Natural killer cell (primary cell): ENCODE measurements at regions not wholly inside any gene's neighbourhood (a gene's known extent, or its start where the extent isn't known, plus 50 kb on each side); places are given as distances from the start of the nearest gene placed in this dataset.

Experiments
- ATAC-seq, 3 donors: fragments of 150-1000 bp in 2 of 3; fragments of 200-7000 bp in 1 of 3; cut with Tn5 transposase; 1 replicate in 1 of 3; 2 replicates in 2 of 3; pipeline ENCODE4 v1.10.0; 2021; ENCODE audit warnings: mild to moderate bottlenecking in 2 of 3, moderate library complexity in 2 of 3
- DNase-seq, 2 donors: peaks; one replicate each; pipeline versions ENCODE4 v3.0.0 to v3.0.0-alpha.2; 2013 to 2021; ENCODE audit warnings: mixed read lengths in 1 of 2
- H3K27ac ChIP-seq: one replicate; pipeline ENCODE4 v1.5.1; 2013; ENCODE audit warnings: mild to moderate bottlenecking, low read length
- H3K27me3 ChIP-seq: one replicate; pipeline ENCODE4 v1.6.1; 2013; ENCODE audit warnings: low read length; ENCODE audit not compliant: control insufficient read depth, insufficient read depth
- H3K36me3 ChIP-seq: one replicate; pipeline ENCODE4 v1.6.1; 2013; ENCODE audit warnings: low read length; ENCODE audit not compliant: control insufficient read depth, insufficient read depth
- H3K4me1 ChIP-seq: one replicate; pipeline ENCODE4 v1.6.1; 2013; ENCODE audit warnings: low read length; ENCODE audit not compliant: control insufficient read depth, insufficient read depth
- H3K4me3 ChIP-seq: one replicate; pipeline ENCODE4 v1.5.1; 2013; ENCODE audit warnings: low read length
- H3K9me3 ChIP-seq: one replicate; pipeline ENCODE4 v1.6.1; 2013; ENCODE audit warnings: low read length; ENCODE audit not compliant: control insufficient read depth, insufficient read depth
- H3K27ac Mint-ChIP-seq, 2 donors: one replicate each; pipeline ENCODE4 v1.8.0; 2022; ENCODE audit warnings: mild to moderate bottlenecking in 2 of 2, mixed read lengths in 2 of 2, moderate library complexity in 1 of 2
- H3K27me3 Mint-ChIP-seq, 2 donors: one replicate each; pipeline ENCODE4 v1.8.0; 2022; ENCODE audit warnings: low read depth in 2 of 2, mixed read lengths in 2 of 2
- H3K36me3 Mint-ChIP-seq: one replicate; pipeline ENCODE4 v1.8.0; 2022; ENCODE audit warnings: mixed read lengths
- H3K4me1 Mint-ChIP-seq, 2 donors: one replicate each; pipeline ENCODE4 v1.8.0; 2022; ENCODE audit warnings: mixed read lengths in 2 of 2
- H3K4me3 Mint-ChIP-seq: one replicate; pipeline ENCODE4 v1.8.0; 2022; ENCODE audit warnings: mild to moderate bottlenecking, moderate library complexity, mixed read lengths
- H3K9me3 Mint-ChIP-seq, 2 donors: one replicate each; pipeline ENCODE4 v1.8.0; 2022; ENCODE audit warnings: mixed read lengths in 2 of 2
- CTCF ChIP-seq: fragments of 200-600 bp; IDR thresholded peaks from one replicate; pipeline ENCODE4 v1.8.0; 2022; ENCODE audit warnings: antibody characterized with exemption
- WGBS: methylation state at CpG from one replicate; pipeline ENCODE4 v1.1.7; 2013; ENCODE audit warnings: missing lambda C conversion rate; ENCODE audit not compliant: insufficient coverage; 5-methylcytosine and 5-hydroxymethylcytosine counted together
- intact Hi-C: fragments of 100-400 bp; cut with micrococcal nuclease; formaldehyde crosslinking; loops from one replicate; pipeline ENCODE4 v1.14.2; 2022

- Histone ChIP-seq H3K27me3 (no peaks in the 10 kb centered on the region), H3K4me3 (no peak overlapping the region), H3K36me3 (no peaks in the 10 kb centered on the region), H3K9me3 (no peaks in the 10 kb centered on the region), H3K27ac (no peak overlapping the region), H3K4me1 (peaks cover 4% of the 10 kb centered on the region)
- DNase-seq: no peak
- H3K27ac Mint-ChIP-seq: no peak overlapping the region
- no peaks in the 10 kb centered on the region for H3K36me3 Mint-ChIP-seq
- TF ChIP-seq CTCF: no peak
- peaks cover 23 to 26% of the 10 kb centered on the region in 2 donors for H3K4me1 Mint-ChIP-seq
- H3K27me3 Mint-ChIP-seq: no peaks in the 10 kb centered on the region
- intact Hi-C loops: no loop called here
- H3K9me3 Mint-ChIP-seq: no peaks in the 10 kb centered on the region
- no peak for ATAC-seq
- no peak overlapping the region for H3K4me3 Mint-ChIP-seq
- WGBS: no CpG with 5 or more reads among the region's 1 CpG
Observed at GRCh38 chr4:83177182-83177581, 62.7 kb upstream of the PLAC8 start.

- H3K36me3 ChIP-seq: no peaks in the 10 kb centered on the region
- Mint-ChIP-seq H3K4me3 (no peak overlapping the region), H3K9me3 (no peaks in the 10 kb centered on the region), H3K27me3 (no peaks in the 10 kb centered on the region), H3K27ac (no peak overlapping the region), H3K36me3 (no peaks in the 10 kb centered on the region), H3K4me1 (peaks cover 22 to 23% of the 10 kb centered on the region in 2 donors)
- ATAC-seq (no peak), DNase-seq (no peak)
- no peaks in the 10 kb centered on the region for H3K27me3 ChIP-seq
- H3K27ac ChIP-seq: peak overlapping the region; percentile 60
- peak overlapping the region; percentile 18 for H3K4me3 ChIP-seq
- intact Hi-C loops: no loop called here
- no peaks in the 10 kb centered on the region for H3K9me3 ChIP-seq
- no peak for TF ChIP-seq CTCF
- 55% methylated on average over 1 of the region's 4 CpGs for WGBS
- H3K4me1 ChIP-seq: peaks cover 7% of the 10 kb centered on the region
Observed at GRCh38 chr4:83174844-83175414, 60.4 kb upstream of the PLAC8 start.

GRCh38 chr4:83172371-83172770 lies 57.8 kb upstream of the PLAC8 start:
- H3K27ac ChIP-seq: peak overlapping the region; percentile 37
- no peak overlapping the region for H3K27ac Mint-ChIP-seq
- 74% methylated on average over 4 of the region's 5 CpGs for WGBS

More at GRCh38 chr4:83172371-83172770, 57.8 kb upstream of the PLAC8 start:
- Histone ChIP-seq H3K36me3 (no peaks in the 10 kb centered on the region), H3K4me3 (no peak overlapping the region), H3K4me1 (peaks cover 7% of the 10 kb centered on the region), H3K27me3 (no peaks in the 10 kb centered on the region), H3K9me3 (no peaks in the 10 kb centered on the region)
- H3K9me3 Mint-ChIP-seq: no peaks in the 10 kb centered on the region
- no peak for ATAC-seq
- no peak overlapping the region for H3K4me3 Mint-ChIP-seq
- no peaks in the 10 kb centered on the region for H3K36me3 Mint-ChIP-seq
- intact Hi-C loops: no loop called here
- no peak for TF ChIP-seq CTCF
- no peaks in the 10 kb centered on the region for H3K27me3 Mint-ChIP-seq
- no peak for DNase-seq
- peaks cover 21 to 23% of the 10 kb centered on the region in 2 donors for H3K4me1 Mint-ChIP-seq
